Thoracic aorta (tissue), 2 donors: ENCODE measurements at regions not wholly inside any gene's neighbourhood (a gene's known extent, or its start where the extent isn't known, plus 50 kb on each side); places are given as distances from the start of the nearest gene placed in this dataset.

ENCODE experiments used
- ATAC-seq: fragments of 150-250 bp; one replicate; pipeline ENCODE4 v1.8.0; 2017; ENCODE audit warnings: low read depth; ENCODE audit not compliant: insufficient number of reproducible peaks, low FRiP score
- DNase-seq: peaks from one replicate; pipeline ENCODE4 v3.0.0-alpha.2; 2020; ENCODE audit warnings: low spot score
- H3K27ac ChIP-seq, 2 donors: fragments of 200-600 bp; sonication (generic); 1 replicate in 1 of 2; 2 replicates in 1 of 2; pipeline ENCODE4 v1.5.1; 2016; ENCODE audit warnings: mild to moderate bottlenecking in 2 of 2, moderate library complexity in 2 of 2
- H3K27me3 ChIP-seq: fragments of 200-600 bp; sonication (generic); replicated peaks from 2 replicates; pipeline ENCODE4 v1.6.0; 2016; ENCODE audit warnings: mild to moderate bottlenecking; ENCODE audit not compliant: insufficient read depth
- H3K36me3 ChIP-seq: fragments of 200-600 bp; sonication (generic); one replicate; pipeline ENCODE4 v1.5.1; 2016
- H3K4me1 ChIP-seq, 2 donors: fragments of 200-600 bp; sonication (generic); 1 replicate in 1 of 2; 2 replicates in 1 of 2; pipeline versions ENCODE4 v1.5.1 to v1.6.0; 2016; ENCODE audit warnings: low read depth in 2 of 2, mild to moderate bottlenecking in 1 of 2; ENCODE audit not compliant: control insufficient read depth in 1 of 2
- H3K4me3 ChIP-seq: fragments of 200-600 bp; sonication (generic); 2 replicates; pipeline ENCODE4 v1.5.1; 2016; ENCODE audit warnings: mild to moderate bottlenecking
- H3K9me3 ChIP-seq: fragments of 200-600 bp; sonication (generic); 2 replicates; pipeline ENCODE4 v1.5.1; 2016
- CTCF ChIP-seq: fragments of 200-600 bp; sonication (generic); IDR thresholded peaks from one replicate; pipeline ENCODE4 v1.5.1; 2019; ENCODE audit warnings: antibody characterized with exemption

- no peak overlapping the region for H3K4me3 ChIP-seq
- H3K36me3 ChIP-seq, result no peaks in the 10 kb centered on the region
- DNase-seq, result no peak
- no peak overlapping the region for H3K27ac ChIP-seq
- TF ChIP-seq CTCF, result no peak
- ATAC-seq, result no peak
- H3K4me1 ChIP-seq, result no peaks in the 10 kb centered on the region
- H3K27me3 ChIP-seq, result no peaks in the 10 kb centered on the region
- H3K9me3 ChIP-seq, result no peaks in the 10 kb centered on the region
Measured at GRCh38 chr20:39605908-39606307, 643.8 kb downstream of the DHX35 start.

- Histone ChIP-seq H3K4me1 (no peaks in the 10 kb centered on the region), H3K9me3 (no peaks in the 10 kb centered on the region), H3K27ac (no peak overlapping the region), H3K27me3 (no peaks in the 10 kb centered on the region), H3K36me3 (no peaks in the 10 kb centered on the region), H3K4me3 (no peak overlapping the region)
- ATAC-seq (no peak), DNase-seq (no peak)
- TF ChIP-seq CTCF, result no peak
Measured at GRCh38 chr20:39605361-39605760, 643.2 kb downstream of the DHX35 start.

GRCh38 chr20:39603219-39603618 lies 641.1 kb downstream of the DHX35 start:
- Histone ChIP-seq H3K4me3 (no peak overlapping the region), H3K4me1 (no peaks in the 10 kb centered on the region), H3K9me3 (no peaks in the 10 kb centered on the region), H3K27me3 (no peaks in the 10 kb centered on the region), H3K27ac (no peak overlapping the region), H3K36me3 (no peaks in the 10 kb centered on the region)
- DNase-seq, result no peak
- ATAC-seq, result no peak
- TF ChIP-seq CTCF, result no peak

- no peaks in the 10 kb centered on the region for H3K9me3 ChIP-seq
- TF ChIP-seq CTCF, result no peak
- no peak overlapping the region for H3K27ac ChIP-seq
- no peaks in the 10 kb centered on the region for H3K4me1 ChIP-seq
- ATAC-seq (no peak), DNase-seq (no peak)
- no peaks in the 10 kb centered on the region for H3K27me3 ChIP-seq
- H3K36me3 ChIP-seq, result no peaks in the 10 kb centered on the region
- no peak overlapping the region for H3K4me3 ChIP-seq
Measured at GRCh38 chr20:39602649-39603048, 640.5 kb downstream of the DHX35 start.

- TF ChIP-seq CTCF, result no peak
- H3K4me3 ChIP-seq, result no peak overlapping the region
- no peaks in the 10 kb centered on the region for H3K36me3 ChIP-seq
- no peak overlapping the region for H3K27ac ChIP-seq
- no peak for ATAC-seq
- no peaks in the 10 kb centered on the region for H3K4me1 ChIP-seq
- H3K27me3 ChIP-seq, result no peaks in the 10 kb centered on the region
- DNase-seq, result no peak
- no peaks in the 10 kb centered on the region for H3K9me3 ChIP-seq
Measured at GRCh38 chr20:39600871-39601270, 638.7 kb downstream of the DHX35 start.
